GM21367 (cell line): ENCODE measurements at regions not wholly inside any gene's neighbourhood (a gene's known extent, or its start where the extent isn't known, plus 50 kb on each side); places are given as distances from the start of the nearest gene placed in this dataset.
"Not testable (repeated sequence)": the region's sequence is repeated elsewhere in the genome, so short reads cannot be mapped to it uniquely, and the experiment has no call there.

Source experiments
- ATAC-seq: cut with Tn5 transposase; IDR thresholded peaks from one replicate; pipeline ENCODE4 v1.9.1; 2021; ENCODE audit not compliant: unreplicated experiment

DNA sequence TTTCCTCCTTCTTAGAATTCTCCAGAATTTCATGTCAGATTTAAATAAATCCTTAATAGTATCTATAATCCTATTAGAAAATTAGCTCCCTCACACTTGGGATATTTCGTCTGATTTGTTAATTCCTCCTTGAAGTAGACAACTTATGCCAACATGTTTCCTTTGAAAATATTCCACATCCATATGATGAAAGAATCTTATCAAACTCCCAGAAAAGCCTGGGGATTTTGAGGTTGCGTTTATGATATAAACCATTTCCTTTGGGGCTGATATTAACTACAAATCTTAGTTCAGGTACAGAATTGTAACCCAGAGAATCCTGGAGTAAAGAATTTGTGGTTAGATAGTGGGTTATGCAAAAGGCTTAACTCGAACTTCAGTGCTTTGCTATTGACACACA, 2373.8 kb upstream of the ACO1 start:
- ATAC-seq: no peak

DNA sequence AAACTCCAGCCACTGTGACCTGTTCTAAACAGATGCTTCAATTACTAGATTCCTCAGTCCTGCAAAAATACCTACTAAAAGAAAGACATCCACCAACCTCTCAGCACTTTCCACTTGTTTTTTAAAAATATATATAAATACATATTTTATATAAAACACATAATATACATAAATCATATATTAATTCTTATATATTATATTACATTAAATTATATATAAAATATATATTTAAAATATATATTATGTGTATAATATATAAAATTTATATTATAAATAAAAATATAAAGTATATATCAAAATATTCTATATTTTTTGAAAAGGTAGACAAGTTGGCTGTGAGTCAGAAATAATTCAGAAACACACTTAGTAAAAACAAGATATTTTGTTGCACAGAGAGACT, 2371.8 kb upstream of the ACO1 start:
- no peak for ATAC-seq

DNA sequence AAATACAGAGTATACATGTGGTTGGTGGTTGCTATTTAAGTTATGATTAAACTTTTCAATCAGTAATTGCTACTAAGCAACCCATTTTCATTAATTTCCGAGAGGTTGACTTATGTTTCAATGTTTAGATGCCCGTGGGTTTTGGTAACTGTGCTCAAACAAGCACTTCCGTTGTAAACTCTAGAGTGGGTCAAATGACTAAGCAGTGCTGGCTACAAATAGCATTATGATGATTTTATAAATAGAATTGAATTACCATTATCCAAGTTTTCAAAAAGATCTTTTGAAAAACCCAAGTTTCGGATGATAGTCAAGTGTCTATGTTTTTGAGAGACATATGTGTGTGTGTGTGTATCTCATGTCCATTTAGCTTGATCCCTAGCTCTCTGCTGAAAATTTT, 2369.4 kb upstream of the ACO1 start:
- ATAC-seq: no peak

DNA sequence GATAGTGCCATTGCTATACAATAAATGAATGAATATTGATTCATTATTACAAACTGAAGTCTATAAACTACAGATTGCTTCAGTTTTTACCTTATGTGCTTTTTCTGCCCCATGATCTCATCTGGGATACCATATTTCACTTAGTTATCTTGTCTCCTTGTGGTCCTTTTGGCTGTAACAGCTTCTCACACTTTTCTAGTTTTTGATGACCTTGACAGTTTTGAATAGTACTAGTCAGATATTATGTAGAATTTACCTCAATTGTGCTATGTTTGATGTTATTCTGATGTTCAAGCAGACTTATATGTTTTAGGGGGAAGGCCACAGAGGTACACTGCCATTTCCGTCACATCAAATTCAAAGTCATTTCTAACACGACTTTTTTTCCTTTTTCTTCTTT, 2364.3 kb upstream of the ACO1 start:
- ATAC-seq: no peak

DNA sequence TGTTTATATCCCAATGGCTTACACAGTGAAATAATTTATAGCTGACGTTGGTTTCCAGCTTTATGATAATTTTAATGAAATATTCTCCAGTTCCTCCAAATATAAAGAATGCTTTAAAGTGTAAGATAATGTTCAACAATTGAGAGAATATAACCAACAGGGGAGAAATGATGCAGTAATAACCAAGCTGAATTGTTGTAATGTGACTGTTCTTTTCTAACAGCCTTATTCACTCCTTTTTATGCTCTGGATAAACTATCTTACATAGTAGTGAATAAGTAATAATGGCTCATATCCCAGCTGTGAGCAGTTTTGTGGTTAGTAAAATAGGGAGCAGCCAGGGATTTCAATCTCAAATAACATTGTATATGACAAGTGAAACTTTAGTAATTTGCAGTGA, 2348.7 kb upstream of the ACO1 start:
- ATAC-seq: no peak

DNA sequence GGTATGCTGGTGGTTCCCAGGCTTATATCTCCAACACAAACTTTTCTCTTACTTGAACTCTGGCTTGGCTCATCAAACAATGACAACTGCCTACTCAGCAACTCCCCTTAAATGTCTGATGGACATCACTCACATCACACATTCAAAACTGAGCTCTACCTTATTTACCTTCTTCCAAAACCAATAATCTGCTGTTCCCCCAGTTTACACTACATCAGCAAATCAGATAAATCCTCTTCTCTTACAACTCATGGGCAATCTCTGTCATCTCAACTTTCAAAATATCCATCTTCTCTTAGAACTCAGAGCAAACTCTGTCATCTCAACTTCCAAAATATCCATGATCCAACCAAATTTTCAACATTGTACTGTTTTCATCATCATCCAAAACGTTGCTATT, 2347.9 kb upstream of the ACO1 start:
- no peak for ATAC-seq

DNA sequence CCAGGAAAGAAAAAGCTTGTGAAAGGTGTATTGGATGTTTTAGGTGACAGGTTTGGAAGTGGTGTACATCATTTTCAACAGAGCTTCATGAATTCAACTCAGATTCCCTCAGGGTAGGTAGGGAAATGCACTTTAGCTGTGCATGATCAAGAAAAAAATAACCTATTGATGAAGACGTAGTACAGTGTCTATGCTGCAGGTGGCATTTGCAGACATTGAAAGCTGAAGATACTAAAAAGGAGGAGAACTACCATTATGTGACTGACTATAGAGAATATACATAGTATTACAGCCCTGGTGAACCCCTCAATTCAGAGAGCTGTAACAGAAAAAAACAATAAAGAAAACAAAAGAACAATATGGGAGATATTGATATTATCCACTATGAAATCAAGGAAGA, 2344.7 kb upstream of the ACO1 start:
- ATAC-seq: no peak

DNA sequence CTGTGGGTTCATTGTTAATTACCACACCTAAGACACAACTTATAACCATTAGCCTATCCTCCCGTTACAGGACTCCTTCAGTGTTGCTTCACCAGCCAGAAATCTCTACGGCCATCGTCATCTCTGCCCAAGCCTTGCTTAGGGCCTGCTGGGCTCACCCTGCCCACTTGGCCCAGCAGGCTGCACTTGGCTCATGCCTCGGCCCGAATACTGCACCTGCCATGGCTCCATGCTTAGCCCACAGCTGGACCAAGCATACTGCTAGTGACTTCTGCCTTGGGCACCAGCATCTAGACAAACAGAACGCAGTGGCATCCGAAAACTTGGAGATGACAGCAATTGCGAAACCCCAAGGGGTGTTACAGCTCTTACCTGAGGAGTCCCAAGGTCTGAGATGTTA, 2336.0 kb upstream of the ACO1 start:
- ATAC-seq: no peak

DNA sequence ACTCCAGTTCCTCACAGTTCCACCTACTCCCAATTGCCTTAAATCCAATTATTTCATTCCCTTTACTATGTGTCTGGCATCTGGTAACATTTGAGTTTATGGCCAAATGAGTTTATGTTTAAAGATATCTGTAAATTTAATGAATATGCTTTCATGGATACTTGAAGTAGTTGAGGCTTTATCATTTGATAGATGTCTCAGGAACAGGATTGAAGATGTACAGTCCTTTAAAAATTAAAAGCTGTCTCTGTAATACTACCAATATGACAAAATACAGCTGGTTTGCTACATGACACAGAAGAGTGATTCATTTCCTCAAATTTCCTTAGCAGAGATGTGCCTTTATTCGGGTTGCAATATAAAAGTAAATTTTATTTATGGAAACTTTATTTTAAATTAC, 2326.0 kb upstream of the ACO1 start:
- no peak for ATAC-seq

DNA sequence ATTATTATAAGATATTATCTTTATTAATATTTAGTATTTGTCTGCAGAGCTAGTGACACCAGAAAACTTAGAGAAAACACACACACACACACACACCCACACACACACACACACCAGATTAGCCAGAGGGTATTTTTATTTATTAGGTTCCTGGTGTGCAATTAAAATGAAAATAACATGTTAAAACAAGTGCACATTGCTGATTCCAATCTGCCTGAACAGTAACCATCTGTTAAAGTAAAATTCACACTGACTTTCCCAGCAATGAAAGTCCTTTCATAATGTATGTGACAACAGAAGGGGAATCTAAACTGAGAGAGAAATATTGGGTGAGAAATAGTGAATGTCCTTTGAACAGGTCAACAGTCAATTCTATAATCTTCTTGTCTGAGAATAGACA, 2323.5 kb upstream of the ACO1 start:
- ATAC-seq: no peak

DNA sequence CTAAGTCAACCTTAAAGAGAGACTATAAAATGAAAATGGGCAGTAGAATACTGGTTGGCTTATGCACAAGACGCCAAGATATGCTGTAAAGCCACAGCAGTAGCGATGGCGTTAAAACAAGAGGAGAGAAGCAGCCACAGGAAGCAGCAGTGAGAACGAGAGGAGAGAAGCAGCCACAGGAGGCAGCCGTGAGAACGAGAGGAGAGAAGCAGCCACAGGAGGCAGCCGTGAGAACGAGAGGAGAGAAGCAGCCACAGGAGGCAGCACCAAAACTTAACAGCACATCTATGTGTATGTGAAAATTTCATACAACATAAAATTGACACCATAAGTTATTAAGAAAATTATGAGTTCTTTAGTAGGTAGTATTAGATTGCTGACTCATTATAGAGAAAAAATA, 2318.6 kb upstream of the ACO1 start:
- no peak for ATAC-seq

DNA sequence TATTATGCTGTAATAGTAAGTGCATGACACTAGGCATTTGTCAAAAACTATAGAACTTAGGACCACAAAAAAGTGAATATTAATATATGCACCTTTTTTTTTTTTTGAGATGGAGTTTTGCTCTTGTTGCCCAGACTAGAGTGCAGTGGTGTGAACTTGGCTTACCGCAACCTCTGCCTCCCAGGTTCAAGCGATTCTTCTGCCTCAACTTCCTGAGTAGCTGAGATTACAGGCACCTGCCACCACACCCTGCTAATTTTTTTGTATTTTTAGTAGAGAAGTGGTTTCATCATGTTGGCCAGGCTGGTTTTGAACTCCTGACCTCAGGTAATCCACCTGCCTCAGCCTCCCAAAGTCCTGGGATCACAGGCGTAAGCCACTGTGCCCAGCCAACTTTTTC, 2315.2 kb upstream of the ACO1 start:
- not testable (repeated sequence) for ATAC-seq

DNA sequence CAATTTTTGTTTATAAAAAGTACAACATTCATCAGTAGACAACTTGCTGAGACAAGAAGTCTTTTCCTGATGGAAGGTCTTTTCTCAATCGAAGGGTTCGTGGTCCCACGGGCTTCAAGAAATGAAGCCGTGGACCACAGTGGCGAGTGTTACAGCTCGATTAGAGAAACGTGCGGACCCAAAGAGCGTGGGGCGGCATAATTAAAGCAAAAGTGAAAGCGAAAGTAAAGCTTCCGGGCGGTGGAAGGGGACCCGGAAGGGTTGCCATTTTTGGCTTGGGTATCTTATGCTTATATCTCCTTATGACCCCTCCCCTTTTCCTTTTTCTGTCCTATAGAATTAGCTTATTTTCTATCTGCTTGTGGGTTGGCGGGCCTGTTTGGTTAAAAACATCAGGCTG, 2309.4 kb upstream of the ACO1 start:
- ATAC-seq: no peak

DNA sequence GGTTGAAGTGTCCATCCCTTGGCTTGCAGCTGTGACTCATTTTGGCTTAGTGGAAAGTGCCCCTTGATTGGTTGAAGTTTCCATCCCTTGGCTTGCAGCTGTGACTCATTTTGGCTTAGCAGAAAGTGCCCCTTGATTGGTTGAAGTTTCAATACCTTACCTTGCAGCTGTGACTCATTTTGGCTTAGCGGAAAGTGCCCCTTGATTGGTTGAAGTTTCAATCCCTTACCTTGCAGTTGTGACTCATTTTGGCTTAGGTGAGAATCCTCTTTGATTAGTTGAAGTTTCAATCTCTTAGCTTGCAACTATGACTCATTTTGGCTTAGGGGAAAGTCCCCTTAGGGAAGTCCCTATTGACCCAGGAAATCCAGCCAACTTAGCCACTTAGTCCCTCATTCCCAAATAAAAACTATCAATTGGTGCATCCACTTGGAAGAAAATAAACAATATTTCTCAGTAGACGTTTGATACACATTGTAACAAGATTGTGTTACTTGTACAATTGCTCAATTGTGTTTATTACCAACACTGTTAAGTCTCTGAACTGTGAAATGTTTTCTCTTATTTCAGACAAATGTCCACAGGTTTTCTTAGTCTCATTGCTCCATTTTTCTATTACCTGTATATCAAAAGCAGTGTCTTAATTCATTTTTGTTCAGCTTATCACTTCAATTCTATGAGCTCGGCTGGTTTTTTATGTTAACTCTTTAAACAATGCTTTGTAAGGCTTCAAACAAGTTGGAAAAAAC, 2308.8 kb upstream of the ACO1 start:
- peak; percentile 69 for ATAC-seq

DNA sequence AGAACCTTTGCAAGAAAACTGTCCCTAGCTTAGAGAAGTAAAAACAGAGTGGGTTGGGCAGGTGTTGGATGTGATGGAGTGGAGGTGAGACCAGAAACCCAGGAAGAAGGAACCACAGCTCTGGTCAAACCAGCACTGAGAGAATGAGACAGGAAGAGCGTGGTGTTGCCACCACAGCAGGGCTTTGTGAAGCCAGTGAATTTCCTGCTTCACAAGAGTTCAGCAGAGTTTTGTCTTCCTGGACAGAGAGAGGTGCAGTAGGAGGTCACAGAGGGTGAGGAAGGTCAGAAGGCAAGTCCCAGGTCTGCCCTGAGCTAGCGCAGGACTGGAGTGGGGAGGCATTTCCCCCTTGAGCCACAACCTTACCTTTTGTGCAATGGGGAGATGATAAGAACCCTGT, 2306.2 kb upstream of the ACO1 start:
- no peak for ATAC-seq

DNA sequence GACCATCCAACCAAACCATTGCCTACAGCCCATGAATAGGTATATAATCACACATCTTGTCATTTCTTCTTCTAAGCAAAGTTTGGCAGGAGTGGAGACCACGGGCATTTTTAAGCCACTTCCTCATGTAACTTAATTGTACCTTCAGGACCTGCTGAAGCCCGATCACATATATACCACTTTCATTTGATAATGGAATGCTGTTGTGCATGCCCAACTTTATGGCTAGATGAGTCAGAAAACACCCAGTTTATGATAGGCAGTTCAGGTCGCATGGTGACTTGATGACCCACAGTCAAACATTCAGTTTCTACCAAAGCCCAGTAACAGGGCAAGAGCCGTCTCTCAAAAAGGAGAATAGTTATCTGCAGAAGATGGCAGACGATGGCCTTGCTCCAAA, 2295.0 kb upstream of the ACO1 start:
- no peak for ATAC-seq

DNA sequence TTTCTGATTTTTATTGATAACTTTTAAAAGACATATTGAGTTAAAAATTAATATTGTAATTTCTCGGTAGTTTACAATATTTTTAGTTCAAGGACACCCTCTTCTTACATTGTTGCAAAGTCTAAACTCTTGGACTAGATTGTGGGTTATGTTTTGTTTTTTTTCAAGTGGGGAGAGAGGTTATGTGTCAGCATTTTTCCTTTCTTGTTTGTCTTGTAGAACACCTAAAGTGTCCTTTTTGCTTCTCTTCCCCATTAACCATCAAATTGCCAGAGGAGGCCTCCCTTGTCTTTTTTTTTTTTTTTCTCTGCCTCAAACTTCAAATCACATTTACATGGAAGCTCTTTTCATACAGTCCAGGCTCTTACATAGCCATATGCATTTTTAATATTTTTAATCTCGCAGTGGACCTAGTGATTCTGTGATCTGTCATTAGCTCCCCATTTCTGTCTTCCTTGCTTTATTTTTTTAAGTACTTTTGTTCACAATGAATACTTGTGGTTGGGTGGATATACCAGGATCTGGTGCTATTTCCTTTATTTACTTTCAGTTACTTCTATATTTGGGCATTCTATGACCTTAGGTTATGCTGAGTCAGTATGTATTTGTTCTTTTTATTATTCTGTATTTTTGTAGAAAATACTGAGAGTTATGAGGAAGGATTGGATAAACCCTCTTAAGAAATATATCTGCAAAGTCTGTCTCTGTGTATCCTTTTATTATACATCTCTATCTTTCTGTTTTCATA, 2280.6 kb upstream of the ACO1 start:
- no peak for ATAC-seq

DNA sequence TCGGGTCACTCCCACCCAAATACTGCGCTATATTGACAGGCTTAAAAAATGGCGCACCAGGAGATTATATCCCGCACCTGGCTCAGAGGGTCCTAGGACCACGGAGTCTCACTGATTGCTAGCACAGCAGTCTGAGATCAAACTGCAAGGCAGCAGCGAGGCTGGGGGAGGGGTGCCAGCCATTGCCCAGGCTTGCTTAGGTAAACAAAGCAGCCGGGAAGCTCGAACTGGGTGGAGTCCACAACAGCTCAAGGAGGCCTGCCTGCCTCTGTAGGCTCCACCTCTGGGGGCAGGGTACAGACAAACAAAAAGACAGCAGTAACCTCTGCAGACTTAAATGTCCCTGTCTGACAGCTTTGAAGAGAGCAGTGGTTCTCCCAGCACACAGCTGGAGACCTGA, 2277.3 kb upstream of the ACO1 start:
- not testable (repeated sequence) for ATAC-seq

DNA sequence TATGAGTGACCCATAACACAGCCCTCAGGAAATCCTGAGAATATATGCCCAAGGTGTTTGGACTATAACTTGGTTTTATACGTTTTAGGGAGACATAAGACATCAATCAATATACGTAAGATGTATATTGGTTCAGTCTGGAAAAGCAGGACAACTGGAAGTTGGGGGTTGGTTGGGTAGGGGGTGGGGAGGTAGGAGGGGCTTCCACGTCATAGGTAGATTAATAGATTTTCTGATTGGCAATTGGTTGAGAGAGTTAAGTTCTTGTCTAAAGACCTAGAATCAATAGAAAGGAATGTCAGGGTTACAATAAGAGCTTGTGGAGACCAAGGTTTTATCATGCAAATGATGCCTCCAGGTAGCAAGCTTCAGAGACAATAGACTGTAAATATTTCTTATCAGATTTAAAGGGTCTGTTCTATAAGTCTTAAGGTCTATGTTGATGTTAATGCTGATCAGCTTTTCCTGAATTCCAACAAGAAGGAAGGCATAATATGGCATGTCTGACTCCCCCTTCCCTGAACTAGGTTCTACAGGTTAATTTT, 2267.7 kb upstream of the ACO1 start:
- no peak for ATAC-seq

DNA sequence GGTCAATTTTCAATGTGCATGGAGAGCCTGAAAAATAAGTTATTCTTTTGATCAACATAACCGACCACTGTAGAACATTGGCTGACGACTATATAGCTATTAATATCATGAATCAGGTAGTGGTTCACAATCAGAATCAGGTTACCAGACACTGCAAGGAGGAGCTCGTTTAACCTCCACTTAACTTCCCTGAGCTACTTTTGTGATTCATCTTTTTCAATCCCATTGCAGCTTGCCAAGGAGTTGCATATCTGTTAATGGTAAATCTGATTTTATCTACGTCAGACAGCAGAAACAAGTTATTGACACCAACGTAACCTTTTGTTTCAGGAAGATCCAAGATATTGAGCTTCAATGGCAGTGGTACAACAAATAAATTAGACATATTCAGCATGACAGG, 2263.8 kb upstream of the ACO1 start:
- no peak for ATAC-seq

DNA sequence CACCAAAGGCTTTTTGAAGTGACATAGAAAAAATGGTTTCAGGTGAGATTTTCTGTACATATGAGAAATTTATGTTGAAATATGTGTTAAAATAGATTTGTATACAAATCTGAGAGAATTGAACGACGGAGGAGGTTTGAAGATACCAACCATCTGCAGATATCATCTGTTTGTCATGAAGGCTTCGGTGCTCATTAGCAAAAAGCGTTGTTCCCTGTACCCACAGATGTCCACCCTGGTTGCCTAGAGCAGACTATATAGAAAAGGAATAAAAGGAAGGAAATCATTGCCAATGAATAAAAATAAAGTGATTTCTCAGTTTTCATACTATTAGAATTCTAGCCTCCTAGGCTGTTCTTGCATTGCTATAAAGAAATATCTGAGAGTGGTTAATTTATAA, 2262.8 kb upstream of the ACO1 start:
- ATAC-seq: no peak

DNA sequence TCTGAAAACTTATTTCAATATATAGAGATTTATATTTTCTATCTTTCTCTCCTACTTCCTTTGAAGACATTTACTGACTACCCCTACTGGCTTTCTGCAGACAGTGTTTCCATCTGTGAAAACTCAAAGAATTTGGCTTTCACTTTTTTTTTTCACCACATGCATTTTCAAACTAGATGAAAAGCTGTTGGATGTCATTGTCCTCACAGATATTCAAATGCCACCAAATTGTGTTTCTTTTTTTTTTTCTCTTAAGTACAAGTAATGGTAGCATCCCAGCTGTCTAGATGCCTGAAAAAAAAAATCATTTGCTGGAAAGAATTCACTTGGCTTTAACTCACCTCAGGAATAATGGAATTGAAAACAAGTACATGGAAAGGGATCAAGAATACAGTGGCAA, 2258.6 kb upstream of the ACO1 start:
- ATAC-seq: no peak

DNA sequence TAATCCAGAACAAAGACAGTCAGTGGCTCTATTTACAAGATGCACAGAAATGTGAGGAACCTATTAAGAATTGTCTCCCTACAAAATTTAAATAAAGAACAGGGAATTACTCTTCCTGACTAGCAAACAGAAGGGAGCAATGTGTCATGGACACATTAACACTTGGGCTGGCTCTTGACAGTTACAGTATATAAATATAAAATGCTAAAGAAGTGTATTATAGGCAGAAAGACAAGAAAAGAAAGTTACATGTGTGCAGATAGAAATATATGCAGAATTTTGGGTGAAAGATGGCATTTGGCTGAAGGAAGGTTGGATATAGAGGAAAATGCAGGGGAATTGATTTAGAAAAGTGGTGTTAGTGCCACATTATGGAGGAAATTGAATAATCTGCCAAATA, 2257.1 kb upstream of the ACO1 start:
- no peak for ATAC-seq
